T-helper 17 cell (primary cell): ENCODE measurements at regions not wholly inside any gene's neighbourhood (a gene's known extent, or its start where the extent isn't known, plus 50 kb on each side); places are given as distances from the start of the nearest gene placed in this dataset.

Experiments
- ATAC-seq: fragments of 150-1000 bp; cut with Tn5 transposase; 2 replicates; pipeline ENCODE4 v1.10.0; 2021; ENCODE audit warnings: mild to moderate bottlenecking, moderate library complexity
- DNase-seq, 3 donors: peaks; one replicate each; pipeline versions ENCODE4 v3.0.0 to v3.0.0-alpha.2; 2020 to 2021
- H3K9me3 ChIP-seq: one replicate; pipeline ENCODE4 v1.7.0; 2013; ENCODE audit warnings: low read length, mild to moderate bottlenecking; ENCODE audit not compliant: control insufficient read depth, poor library complexity, severe bottlenecking
- H3K27ac Mint-ChIP-seq: one replicate; pipeline ENCODE4 v1.8.0; 2022; ENCODE audit warnings: mild to moderate bottlenecking, moderate library complexity, mixed read lengths
- H3K27me3 Mint-ChIP-seq: one replicate; pipeline ENCODE4 v1.8.0; 2022; ENCODE audit warnings: mixed read lengths
- H3K36me3 Mint-ChIP-seq: one replicate; pipeline ENCODE4 v1.8.0; 2022; ENCODE audit warnings: low read depth, mixed read lengths
- H3K4me1 Mint-ChIP-seq: one replicate; pipeline ENCODE4 v1.8.0; 2022; ENCODE audit warnings: mild to moderate bottlenecking, mixed read lengths
- H3K4me3 Mint-ChIP-seq: one replicate; pipeline ENCODE4 v1.8.0; 2022; ENCODE audit warnings: mild to moderate bottlenecking, moderate library complexity, mixed read lengths

- Mint-ChIP-seq H3K36me3 (no peaks in the 10 kb centered on the region), H3K4me3 (no peak overlapping the region), H3K4me1 (no peaks in the 10 kb centered on the region), H3K27me3 (no peaks in the 10 kb centered on the region), H3K27ac (no peak overlapping the region)
- ATAC-seq (no peak), DNase-seq (no peak)
- no peaks in the 10 kb centered on the region for H3K9me3 ChIP-seq
Measured at GRCh38 chr4:13866881-13867280, 239.4 kb upstream of the BOD1L1 start.

- no peak for ATAC-seq
- no peak overlapping the region for H3K27ac Mint-ChIP-seq
- no peaks in the 10 kb centered on the region for H3K9me3 ChIP-seq
Measured at GRCh38 chr4:13872155-13872554, 244.6 kb upstream of the BOD1L1 start.

GRCh38 chr4:13872955-13873354 is 245.4 kb upstream of the BOD1L1 start:
- Mint-ChIP-seq H3K27me3 (no peaks in the 10 kb centered on the region), H3K36me3 (no peaks in the 10 kb centered on the region), H3K27ac (no peak overlapping the region), H3K4me1 (no peaks in the 10 kb centered on the region), H3K4me3 (no peak overlapping the region)
- H3K9me3 ChIP-seq: no peaks in the 10 kb centered on the region
- DNase-seq (no peak), ATAC-seq (no peak)

More at GRCh38 chr4:13872155-13872554, 244.6 kb upstream of the BOD1L1 start:
- H3K27me3 Mint-ChIP-seq: no peaks in the 10 kb centered on the region
- H3K4me3 Mint-ChIP-seq: no peak overlapping the region
- H3K36me3 Mint-ChIP-seq: no peaks in the 10 kb centered on the region
- H3K4me1 Mint-ChIP-seq: no peaks in the 10 kb centered on the region
- no peak for DNase-seq

- no peaks in the 10 kb centered on the region for H3K9me3 ChIP-seq
- no peak for ATAC-seq
- DNase-seq: no peak
- Mint-ChIP-seq H3K27ac (no peak overlapping the region), H3K4me1 (no peaks in the 10 kb centered on the region), H3K4me3 (no peak overlapping the region), H3K27me3 (no peaks in the 10 kb centered on the region), H3K36me3 (no peaks in the 10 kb centered on the region)
Measured at GRCh38 chr4:13875181-13875580, 247.7 kb upstream of the BOD1L1 start.

- Mint-ChIP-seq H3K4me3 (no peak overlapping the region), H3K4me1 (no peaks in the 10 kb centered on the region), H3K27ac (no peak overlapping the region), H3K36me3 (no peaks in the 10 kb centered on the region), H3K27me3 (no peaks in the 10 kb centered on the region)
- H3K9me3 ChIP-seq: no peaks in the 10 kb centered on the region
- no peak for ATAC-seq
- DNase-seq: no peak
Measured at GRCh38 chr4:13876131-13876530, 248.6 kb upstream of the BOD1L1 start.

- ATAC-seq (no peak), DNase-seq (no peak)
- H3K27me3 Mint-ChIP-seq: no peaks in the 10 kb centered on the region
- H3K4me1 Mint-ChIP-seq: no peaks in the 10 kb centered on the region
- H3K27ac Mint-ChIP-seq: no peak overlapping the region
- no peaks in the 10 kb centered on the region for H3K36me3 Mint-ChIP-seq
- no peaks in the 10 kb centered on the region for H3K9me3 ChIP-seq
- H3K4me3 Mint-ChIP-seq: no peak overlapping the region
Measured at GRCh38 chr4:13876940-13877339, 249.4 kb upstream of the BOD1L1 start.

GRCh38 chr4:13877626-13878025 is 250.1 kb upstream of the BOD1L1 start:
- H3K9me3 ChIP-seq: no peaks in the 10 kb centered on the region
- no peak for DNase-seq
- Mint-ChIP-seq H3K4me1 (no peaks in the 10 kb centered on the region), H3K36me3 (no peaks in the 10 kb centered on the region), H3K4me3 (no peak overlapping the region), H3K27me3 (no peaks in the 10 kb centered on the region), H3K27ac (no peak overlapping the region)
- no peak for ATAC-seq

- Mint-ChIP-seq H3K27me3 (no peaks in the 10 kb centered on the region), H3K27ac (no peak overlapping the region), H3K4me3 (no peak overlapping the region), H3K4me1 (no peaks in the 10 kb centered on the region), H3K36me3 (no peaks in the 10 kb centered on the region)
- H3K9me3 ChIP-seq: no peaks in the 10 kb centered on the region
- no peak for DNase-seq
- ATAC-seq: no peak
Measured at GRCh38 chr4:13881892-13882291, 254.4 kb upstream of the BOD1L1 start.

- no peak overlapping the region for H3K4me3 Mint-ChIP-seq
- no peaks in the 10 kb centered on the region for H3K36me3 Mint-ChIP-seq
- H3K27ac Mint-ChIP-seq: no peak overlapping the region
- DNase-seq (no peak), ATAC-seq (no peak)
- H3K9me3 ChIP-seq: no peaks in the 10 kb centered on the region
- peaks cover 2% of the 10 kb centered on the region for H3K27me3 Mint-ChIP-seq
- H3K4me1 Mint-ChIP-seq: no peaks in the 10 kb centered on the region
Measured at GRCh38 chr4:13887010-13887409, 259.5 kb upstream of the BOD1L1 start.

- ATAC-seq (no peak), DNase-seq (no peak)
- no peak overlapping the region for H3K4me3 Mint-ChIP-seq
- H3K9me3 ChIP-seq: no peaks in the 10 kb centered on the region
- no peaks in the 10 kb centered on the region for H3K36me3 Mint-ChIP-seq
- no peaks in the 10 kb centered on the region for H3K4me1 Mint-ChIP-seq
- peaks cover 5% of the 10 kb centered on the region for H3K27me3 Mint-ChIP-seq
- no peak overlapping the region for H3K27ac Mint-ChIP-seq
Measured at GRCh38 chr4:13888112-13888511, 260.6 kb upstream of the BOD1L1 start.

- ATAC-seq: no peak
- H3K27ac Mint-ChIP-seq: no peak overlapping the region
- no peaks in the 10 kb centered on the region for H3K9me3 ChIP-seq
- H3K36me3 Mint-ChIP-seq: no peaks in the 10 kb centered on the region
- peaks cover 5% of the 10 kb centered on the region for H3K27me3 Mint-ChIP-seq
- no peaks in the 10 kb centered on the region for H3K4me1 Mint-ChIP-seq
- no peak overlapping the region for H3K4me3 Mint-ChIP-seq
- no peak for DNase-seq
Measured at GRCh38 chr4:13891544-13891939, 264.0 kb upstream of the BOD1L1 start.

- H3K4me1 Mint-ChIP-seq: no peaks in the 10 kb centered on the region
- H3K36me3 Mint-ChIP-seq: no peaks in the 10 kb centered on the region
- H3K27ac Mint-ChIP-seq: no peak overlapping the region
- no peak overlapping the region for H3K4me3 Mint-ChIP-seq
- ATAC-seq (no peak), DNase-seq (no peak)
- peaks cover 5% of the 10 kb centered on the region for H3K27me3 Mint-ChIP-seq
- no peaks in the 10 kb centered on the region for H3K9me3 ChIP-seq
Measured at GRCh38 chr4:13892739-13893105, 265.2 kb upstream of the BOD1L1 start.

- H3K9me3 ChIP-seq: no peaks in the 10 kb centered on the region
- ATAC-seq: no peak
- H3K36me3 Mint-ChIP-seq: no peaks in the 10 kb centered on the region
- no peak overlapping the region for H3K27ac Mint-ChIP-seq
- no peak overlapping the region for H3K4me3 Mint-ChIP-seq
- peaks cover 5% of the 10 kb centered on the region for H3K27me3 Mint-ChIP-seq
- no peak for DNase-seq
- no peaks in the 10 kb centered on the region for H3K4me1 Mint-ChIP-seq
Measured at GRCh38 chr4:13893211-13893610, 265.7 kb upstream of the BOD1L1 start.

GRCh38 chr4:13893987-13894386 is 266.5 kb upstream of the BOD1L1 start:
- DNase-seq (no peak), ATAC-seq (no peak)
- Mint-ChIP-seq H3K36me3 (no peaks in the 10 kb centered on the region), H3K4me3 (no peak overlapping the region), H3K27me3 (peaks cover 10% of the 10 kb centered on the region), H3K27ac (no peak overlapping the region), H3K4me1 (no peaks in the 10 kb centered on the region)
- no peaks in the 10 kb centered on the region for H3K9me3 ChIP-seq

GRCh38 chr4:13900780-13901179 is 273.3 kb upstream of the BOD1L1 start:
- Mint-ChIP-seq H3K27me3 (peaks cover 5% of the 10 kb centered on the region), H3K4me1 (no peaks in the 10 kb centered on the region), H3K4me3 (no peak overlapping the region), H3K27ac (no peak overlapping the region), H3K36me3 (no peaks in the 10 kb centered on the region)
- DNase-seq (no peak), ATAC-seq (no peak)
- no peaks in the 10 kb centered on the region for H3K9me3 ChIP-seq
